ENCODE measurements at regions not wholly inside any gene's neighbourhood (a gene's known extent, or its start where the extent isn't known, plus 50 kb on each side); places are given as distances from the start of the nearest gene placed in this dataset.

GRCh38 chr3:194979173-194979572, 291.8 kb downstream of the XXYLT1 start:
- no peak overlapping the region for H3K4me3 ChIP-seq (ENCODE audit: low read depth, low read length)
- no peak for TF ChIP-seq CTCF (IDR thresholded peaks at IDR 0.05; ENCODE audit: insufficient read depth, low read depth, low read length)
- DNase-seq (ENCODE audit: low read depth), result no peak

- DNase-seq (ENCODE audit: low read depth), result no peak
- no peak overlapping the region for H3K4me3 ChIP-seq (ENCODE audit: low read depth, low read length)
- no peak for TF ChIP-seq CTCF (IDR thresholded peaks at IDR 0.05; ENCODE audit: insufficient read depth, low read depth, low read length)
Observed at GRCh38 chr3:194982472-194982871, 288.5 kb downstream of the XXYLT1 start.

- DNase-seq (ENCODE audit: low read depth), result no peak
- H3K4me3 ChIP-seq (ENCODE audit: low read depth, low read length), result no peak overlapping the region
- TF ChIP-seq CTCF (IDR thresholded peaks at IDR 0.05; ENCODE audit: insufficient read depth, low read depth, low read length), result no peak
Observed at GRCh38 chr3:194983121-194983520, 287.8 kb downstream of the XXYLT1 start.

- no peak overlapping the region for H3K4me3 ChIP-seq (ENCODE audit: low read depth, low read length)
- no peak for DNase-seq (ENCODE audit: low read depth)
- TF ChIP-seq CTCF (IDR thresholded peaks at IDR 0.05; ENCODE audit: insufficient read depth, low read depth, low read length), result no peak
Observed at GRCh38 chr3:194983620-194984019, 287.3 kb downstream of the XXYLT1 start.

GRCh38 chr3:194984066-194984465, 286.9 kb downstream of the XXYLT1 start:
- DNase-seq (ENCODE audit: low read depth), result no peak
- TF ChIP-seq CTCF (IDR thresholded peaks at IDR 0.05; ENCODE audit: insufficient read depth, low read depth, low read length), result no peak
- no peak overlapping the region for H3K4me3 ChIP-seq (ENCODE audit: low read depth, low read length)

- no peak for DNase-seq (ENCODE audit: low read depth)
- H3K4me3 ChIP-seq (ENCODE audit: low read depth, low read length), result peak overlapping the region; percentile 40
- TF ChIP-seq CTCF (IDR thresholded peaks at IDR 0.05; ENCODE audit: insufficient read depth, low read depth, low read length), result no peak
Observed at GRCh38 chr3:194984622-194985021, 286.3 kb downstream of the XXYLT1 start.

- DNase-seq (ENCODE audit: low read depth), result peak; percentile 82
- H3K4me3 ChIP-seq (ENCODE audit: low read depth, low read length), result peak overlapping the region; percentile 40
- TF ChIP-seq CTCF (IDR thresholded peaks at IDR 0.05; ENCODE audit: insufficient read depth, low read depth, low read length), result peak; percentile 51
Observed at GRCh38 chr3:194985031-194985578, 285.9 kb downstream of the XXYLT1 start.
